ENCODE measurements at regions not wholly inside any gene's neighbourhood (a gene's known extent, or its start where the extent isn't known, plus 50 kb on each side); places are given as distances from the start of the nearest gene placed in this dataset.

DNA sequence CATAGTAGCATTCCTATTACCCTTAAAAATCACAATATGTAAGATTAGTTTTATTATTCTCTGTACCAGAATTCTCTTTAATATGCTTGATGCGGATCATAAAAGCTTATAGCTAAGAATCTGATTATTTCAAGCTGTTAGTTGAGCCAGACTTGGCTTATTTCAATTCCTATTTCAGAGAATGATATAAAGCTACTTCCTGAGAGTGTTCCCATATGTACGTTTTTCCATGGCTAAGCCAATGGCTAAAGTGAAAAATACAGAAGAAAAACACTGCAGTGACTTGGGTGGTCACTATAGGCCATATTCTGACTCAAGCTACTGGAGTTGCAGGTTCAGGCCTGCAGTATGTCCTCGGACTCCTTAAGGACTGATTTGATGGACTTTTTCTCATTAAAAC is 97.9 kb upstream of the EEF1E1 start:
- no peak overlapping the region for H3K4me3 Mint-ChIP-seq (ENCODE audit: unreplicated experiment)
- H3K27me3 Mint-ChIP-seq (ENCODE audit: insufficient read depth, unreplicated experiment) = no peaks in the 10 kb centered on the region

DNA sequence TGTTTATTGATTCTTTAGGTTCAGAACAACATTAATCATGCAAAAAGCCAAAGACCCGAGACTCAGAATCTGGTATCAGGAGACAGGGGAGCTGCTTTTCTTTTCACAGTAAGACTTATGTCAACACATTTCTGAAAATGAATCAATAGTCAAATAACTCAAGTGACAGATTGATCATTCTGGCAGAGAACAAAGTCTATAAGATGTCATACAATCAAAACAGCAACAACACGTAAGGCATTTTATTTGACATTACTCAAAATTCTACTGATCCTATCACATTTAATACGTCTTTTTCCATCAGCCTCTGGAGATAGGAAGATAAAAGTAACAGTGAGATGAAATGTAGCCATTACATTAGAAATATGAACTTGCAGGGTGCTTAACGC is 93.4 kb upstream of the EEF1E1 start:
- Mint-ChIP-seq H3K4me3 (ENCODE audit: unreplicated experiment) (no peak overlapping the region), H3K9me3 (ENCODE audit: unreplicated experiment) (no peaks in the 10 kb centered on the region), H3K4me1 (ENCODE audit: insufficient read depth, unreplicated experiment) (no peaks in the 10 kb centered on the region), H3K27ac (ENCODE audit: low read depth, unreplicated experiment) (no peak overlapping the region), H3K27me3 (ENCODE audit: insufficient read depth, unreplicated experiment) (no peaks in the 10 kb centered on the region), H3K36me3 (ENCODE audit: insufficient read depth, unreplicated experiment) (no peaks in the 10 kb centered on the region)
- POLR2A ChIA-PET = no interaction called here
- CTCF ChIA-PET = interaction anchor here (1.5 kb wide), 1 partner anchor 23 kb away, joined by 4 read pairs; no protein-coding TSS in a partner anchor
- no TSS peak for BruUV-seq (replicated peaks)
- TF ChIP-seq, protein P1, sequence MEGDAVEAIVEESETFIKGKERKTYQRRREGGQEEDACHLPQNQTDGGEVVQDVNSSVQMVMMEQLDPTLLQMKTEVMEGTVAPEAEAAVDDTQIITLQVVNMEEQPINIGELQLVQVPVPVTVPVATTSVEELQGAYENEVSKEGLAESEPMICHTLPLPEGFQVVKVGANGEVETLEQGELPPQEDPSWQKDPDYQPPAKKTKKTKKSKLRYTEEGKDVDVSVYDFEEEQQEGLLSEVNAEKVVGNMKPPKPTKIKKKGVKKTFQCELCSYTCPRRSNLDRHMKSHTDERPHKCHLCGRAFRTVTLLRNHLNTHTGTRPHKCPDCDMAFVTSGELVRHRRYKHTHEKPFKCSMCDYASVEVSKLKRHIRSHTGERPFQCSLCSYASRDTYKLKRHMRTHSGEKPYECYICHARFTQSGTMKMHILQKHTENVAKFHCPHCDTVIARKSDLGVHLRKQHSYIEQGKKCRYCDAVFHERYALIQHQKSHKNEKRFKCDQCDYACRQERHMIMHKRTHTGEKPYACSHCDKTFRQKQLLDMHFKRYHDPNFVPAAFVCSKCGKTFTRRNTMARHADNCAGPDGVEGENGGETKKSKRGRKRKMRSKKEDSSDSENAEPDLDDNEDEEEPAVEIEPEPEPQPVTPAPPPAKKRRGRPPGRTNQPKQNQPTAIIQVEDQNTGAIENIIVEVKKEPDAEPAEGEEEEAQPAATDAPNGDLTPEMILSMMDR (IDR thresholded peaks at IDR 0.05; ENCODE audit: unreplicated experiment) = no peak
- intact Hi-C loops (cut with micrococcal nuclease) = no loop called here
- no peak for DNase-seq (ENCODE audit: unreplicated experiment)

More for the DNA sequence above, 97.9 kb upstream of the EEF1E1 start:
- TF ChIP-seq, protein P1 (IDR thresholded peaks at IDR 0.05; ENCODE audit: unreplicated experiment) = no peak
- no peaks in the 10 kb centered on the region for H3K36me3 Mint-ChIP-seq (ENCODE audit: insufficient read depth, unreplicated experiment)
- no peak overlapping the region for H3K27ac Mint-ChIP-seq (ENCODE audit: low read depth, unreplicated experiment)
- DNase-seq (ENCODE audit: unreplicated experiment) = no peak
- H3K9me3 Mint-ChIP-seq (ENCODE audit: unreplicated experiment) = no peaks in the 10 kb centered on the region
- intact Hi-C loops (cut with micrococcal nuclease) = no loop called here
- no peaks in the 10 kb centered on the region for H3K4me1 Mint-ChIP-seq (ENCODE audit: insufficient read depth, unreplicated experiment)
- POLR2A ChIA-PET = no interaction called here
- no TSS peak for BruUV-seq (replicated peaks)
- CTCF ChIA-PET = interaction anchor here (0.8 kb wide), 1 partner anchor 19 kb away, joined by 3 read pairs; no protein-coding TSS in a partner anchor

DNA sequence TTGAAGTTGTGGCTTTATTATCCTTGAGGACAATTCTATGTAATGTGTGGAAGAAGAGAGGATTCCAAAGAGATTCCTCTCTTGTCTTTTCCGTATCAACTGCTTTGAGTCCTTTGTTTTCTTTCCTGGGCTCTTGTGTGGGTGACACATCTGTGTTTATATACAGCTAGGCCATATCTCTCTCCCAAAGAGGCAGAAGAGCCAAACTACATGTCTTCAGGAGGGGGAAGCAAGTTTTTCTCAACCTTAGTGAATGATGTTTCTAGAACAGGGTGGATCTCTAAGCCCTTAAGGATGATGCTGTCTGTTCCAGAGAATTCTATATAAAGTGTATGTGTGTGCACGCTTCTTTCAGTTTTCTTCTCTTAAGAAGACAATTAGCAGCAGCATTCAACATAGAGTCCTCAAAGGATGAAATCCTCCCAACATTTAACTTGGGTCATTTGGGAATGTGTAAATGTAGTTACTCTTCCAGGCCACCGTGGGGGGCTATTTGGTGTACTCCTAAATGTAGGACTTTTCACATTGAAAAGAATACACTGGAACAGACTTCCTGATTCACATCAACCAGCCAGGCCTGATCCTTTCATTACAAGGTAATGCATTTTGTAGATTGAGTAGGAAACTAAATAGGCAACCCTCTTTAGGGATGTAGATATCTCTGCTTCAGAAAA is 92.8 kb upstream of the EEF1E1 start:
- intact Hi-C loops (cut with micrococcal nuclease) = no loop called here
- H3K4me3 Mint-ChIP-seq (ENCODE audit: unreplicated experiment) = no peak overlapping the region
- H3K9me3 Mint-ChIP-seq (ENCODE audit: unreplicated experiment) = no peaks in the 10 kb centered on the region
- H3K27ac Mint-ChIP-seq (ENCODE audit: low read depth, unreplicated experiment) = no peak overlapping the region
- ChIA-PET POLR2A (no interaction called here), CTCF (no interaction called here)
- no TSS peak for BruUV-seq (replicated peaks)
- DNase-seq (ENCODE audit: unreplicated experiment) = no peak
- H3K27me3 Mint-ChIP-seq (ENCODE audit: insufficient read depth, unreplicated experiment) = no peaks in the 10 kb centered on the region
- H3K4me1 Mint-ChIP-seq (ENCODE audit: insufficient read depth, unreplicated experiment) = no peaks in the 10 kb centered on the region
- H3K36me3 Mint-ChIP-seq (ENCODE audit: insufficient read depth, unreplicated experiment) = no peaks in the 10 kb centered on the region
- TF ChIP-seq, protein P1 (IDR thresholded peaks at IDR 0.05; ENCODE audit: unreplicated experiment) = peak; percentile 12

DNA sequence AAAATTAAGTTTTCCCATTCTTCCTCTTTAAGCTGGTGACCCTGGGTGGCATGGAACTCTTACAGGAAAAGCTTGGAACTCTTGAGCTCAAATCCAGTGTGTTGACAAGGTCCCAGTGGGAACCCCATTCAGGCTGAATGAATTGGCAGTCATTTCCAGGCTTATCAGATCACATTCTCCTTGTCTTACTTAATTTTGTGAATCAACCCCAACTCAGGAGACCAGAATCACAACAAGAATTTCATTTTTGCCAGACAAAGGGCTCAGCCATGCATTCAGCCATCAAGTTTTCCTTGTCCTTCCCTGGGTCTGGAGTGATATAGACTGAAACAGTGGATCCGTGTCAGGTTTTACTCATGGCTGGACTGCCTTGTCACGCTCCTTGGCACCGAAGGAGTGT is 92.1 kb upstream of the EEF1E1 start:
- no peak overlapping the region for H3K27ac Mint-ChIP-seq (ENCODE audit: low read depth, unreplicated experiment)
- ChIA-PET CTCF (interaction anchor here (0.7 to 0.9 kb wide), 3 partner anchors 12 to 94 kb away, joined by 3 to 4 read pairs (median 3); no protein-coding TSS in a partner anchor), POLR2A (no interaction called here)
- H3K27me3 Mint-ChIP-seq (ENCODE audit: insufficient read depth, unreplicated experiment) = no peaks in the 10 kb centered on the region
- no peak overlapping the region for H3K4me3 Mint-ChIP-seq (ENCODE audit: unreplicated experiment)
- no peaks in the 10 kb centered on the region for H3K36me3 Mint-ChIP-seq (ENCODE audit: insufficient read depth, unreplicated experiment)
- H3K9me3 Mint-ChIP-seq (ENCODE audit: unreplicated experiment) = no peaks in the 10 kb centered on the region
- intact Hi-C loops (cut with micrococcal nuclease) = no loop called here
- no TSS peak for BruUV-seq (replicated peaks)
- no peaks in the 10 kb centered on the region for H3K4me1 Mint-ChIP-seq (ENCODE audit: insufficient read depth, unreplicated experiment)
- TF ChIP-seq, protein P1 (IDR thresholded peaks at IDR 0.05; ENCODE audit: unreplicated experiment) = no peak
- no peak for DNase-seq (ENCODE audit: unreplicated experiment)

Data from MCF 10A (cell line).